ENCODE measurements at regions not wholly inside any gene's neighbourhood (a gene's known extent, or its start where the extent isn't known, plus 50 kb on each side); places are given as distances from the start of the nearest gene placed in this dataset.
A peak's percentile ranks its signal among the peaks of the same experiment; 100 is the strongest.

DNA sequence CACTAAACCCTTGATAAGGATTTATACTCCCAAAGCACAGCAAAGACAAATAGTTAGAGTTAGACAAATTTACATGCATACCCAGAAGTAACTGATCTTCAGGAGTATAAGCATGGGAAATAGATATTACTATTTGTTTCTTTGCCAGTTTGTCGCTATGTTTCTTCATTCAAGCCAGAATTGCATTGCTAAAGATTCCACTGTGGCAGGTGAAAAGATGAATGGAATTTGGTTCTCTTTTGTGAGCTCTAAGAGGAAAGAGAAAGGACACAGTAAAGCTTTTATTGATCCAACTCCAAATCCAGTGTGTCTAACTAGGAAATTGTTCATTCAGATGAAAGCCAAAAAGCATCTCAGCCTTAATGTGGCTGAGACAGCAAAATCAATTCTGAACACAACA lies 292.3 kb upstream of the SPRY2 start:
- Mint-ChIP-seq H3K36me3 (ENCODE audit: insufficient read depth, unreplicated experiment) (no peaks in the 10 kb centered on the region), H3K4me1 (ENCODE audit: insufficient read depth, unreplicated experiment) (peaks cover 16% of the 10 kb centered on the region), H3K4me3 (ENCODE audit: unreplicated experiment) (no peak overlapping the region), H3K27ac (ENCODE audit: low read depth, unreplicated experiment) (no peak overlapping the region), H3K27me3 (ENCODE audit: insufficient read depth, unreplicated experiment) (no peaks in the 10 kb centered on the region), H3K9me3 (ENCODE audit: unreplicated experiment) (no peaks in the 10 kb centered on the region)
- no peak for DNase-seq (ENCODE audit: unreplicated experiment)
- TF ChIP-seq CTCF (IDR thresholded peaks at IDR 0.05; ENCODE audit: unreplicated experiment), result no peak
- ChIA-PET CTCF (interaction anchor here (0.6 to 1.2 kb wide), 3 partner anchors 170 to 290 kb away, joined by 3 to 5 read pairs (median 3); no protein-coding TSS in a partner anchor), POLR2A (no interaction called here)
- no TSS peak for BruUV-seq (replicated peaks)
- intact Hi-C loops (cut with micrococcal nuclease), result no loop called here

GRCh38 chr13:80630685-80631121 lies 289.8 kb upstream of the SPRY2 start:
- BruUV-seq (replicated peaks), result no TSS peak
- intact Hi-C loops (cut with micrococcal nuclease), result loop anchor here (1.0 kb wide), 1 partner anchor 287 kb away; no protein-coding TSS in a partner anchor
- Mint-ChIP-seq H3K27ac (ENCODE audit: low read depth, unreplicated experiment) (peak overlapping the region; percentile 61), H3K9me3 (ENCODE audit: unreplicated experiment) (no peaks in the 10 kb centered on the region), H3K4me1 (ENCODE audit: insufficient read depth, unreplicated experiment) (peaks cover 16% of the 10 kb centered on the region), H3K36me3 (ENCODE audit: insufficient read depth, unreplicated experiment) (no peaks in the 10 kb centered on the region), H3K4me3 (ENCODE audit: unreplicated experiment) (no peak overlapping the region), H3K27me3 (ENCODE audit: insufficient read depth, unreplicated experiment) (no peaks in the 10 kb centered on the region)
- TF ChIP-seq CTCF (IDR thresholded peaks at IDR 0.05; ENCODE audit: unreplicated experiment), result no peak
- ChIA-PET CTCF (interaction anchor here (0.6 to 2.7 kb wide), 16 partner anchors 9 to 1207 kb away, joined by 3 to 22 read pairs (median 3); no protein-coding TSS in a partner anchor), POLR2A (interaction anchor here (1.2 to 1.9 kb wide), 2 partner anchors 157 to 288 kb away, joined by 5 to 16 read pairs; partner anchors contain the start of gene SPRY2)
- DNase-seq (ENCODE audit: unreplicated experiment), result peak; percentile 81

DNA sequence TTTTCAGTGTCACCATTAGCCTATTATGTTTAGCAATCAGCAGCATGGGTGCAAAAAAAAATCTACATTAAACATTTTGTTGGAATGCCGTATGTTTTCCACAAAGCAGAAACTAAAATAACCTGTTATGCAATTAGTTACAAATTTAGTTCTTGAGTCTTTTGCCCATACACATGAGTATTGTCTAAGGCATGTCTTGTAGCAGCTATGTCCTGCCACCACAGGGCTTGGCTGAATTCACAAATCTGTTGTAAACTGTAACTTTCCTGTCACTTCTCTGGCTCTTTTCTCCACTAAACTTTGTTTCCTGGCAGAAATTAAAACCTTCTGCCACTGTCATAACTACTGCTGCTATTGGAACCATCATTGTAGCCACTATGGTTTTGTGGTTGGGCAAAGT lies 277.9 kb upstream of the SPRY2 start:
- no peak for TF ChIP-seq CTCF (IDR thresholded peaks at IDR 0.05; ENCODE audit: unreplicated experiment)

DNA sequence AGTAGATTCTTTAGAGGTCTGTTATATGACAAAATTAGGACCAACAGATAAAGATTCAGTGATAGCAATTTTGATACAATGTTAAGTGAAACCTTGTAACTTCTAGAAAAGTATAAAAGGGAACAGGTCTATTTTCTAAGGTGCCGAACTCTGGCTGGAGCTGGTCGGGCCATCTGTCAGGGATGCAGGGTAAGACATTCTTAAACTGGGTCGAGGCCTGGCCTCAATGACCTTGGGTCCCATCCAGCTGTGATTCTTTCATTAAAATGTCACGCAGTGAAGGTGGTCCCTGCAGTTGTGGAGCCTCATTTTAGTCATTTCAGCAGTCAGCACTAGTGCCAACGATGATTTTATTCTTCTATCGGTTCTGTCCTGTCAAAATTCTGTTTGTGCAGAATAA lies 271.9 kb upstream of the SPRY2 start:
- Mint-ChIP-seq H3K4me1 (ENCODE audit: insufficient read depth, unreplicated experiment) (peaks cover 5% of the 10 kb centered on the region), H3K4me3 (ENCODE audit: unreplicated experiment) (no peak overlapping the region), H3K9me3 (ENCODE audit: unreplicated experiment) (peaks cover 5% of the 10 kb centered on the region), H3K27ac (ENCODE audit: low read depth, unreplicated experiment) (no peak overlapping the region), H3K36me3 (ENCODE audit: insufficient read depth, unreplicated experiment) (no peaks in the 10 kb centered on the region), H3K27me3 (ENCODE audit: insufficient read depth, unreplicated experiment) (no peaks in the 10 kb centered on the region)
- no peak for DNase-seq (ENCODE audit: unreplicated experiment)
- no peak for TF ChIP-seq CTCF (IDR thresholded peaks at IDR 0.05; ENCODE audit: unreplicated experiment)
- CTCF ChIA-PET, result no interaction called here
- no TSS peak for BruUV-seq (replicated peaks)
- intact Hi-C loops (cut with micrococcal nuclease), result no loop called here
- POLR2A ChIA-PET, result interaction anchor here (1.2 kb wide), 1 partner anchor 13 kb away, joined by 3 read pairs; no protein-coding TSS in a partner anchor

More for the DNA sequence above, 277.9 kb upstream of the SPRY2 start:
- Mint-ChIP-seq H3K27ac (ENCODE audit: low read depth, unreplicated experiment) (no peak overlapping the region), H3K4me3 (ENCODE audit: unreplicated experiment) (no peak overlapping the region), H3K27me3 (ENCODE audit: insufficient read depth, unreplicated experiment) (no peaks in the 10 kb centered on the region), H3K9me3 (ENCODE audit: unreplicated experiment) (peaks cover 5% of the 10 kb centered on the region), H3K36me3 (ENCODE audit: insufficient read depth, unreplicated experiment) (no peaks in the 10 kb centered on the region), H3K4me1 (ENCODE audit: insufficient read depth, unreplicated experiment) (peaks cover 5% of the 10 kb centered on the region)
- intact Hi-C loops (cut with micrococcal nuclease), result no loop called here
- POLR2A ChIA-PET, result no interaction called here
- DNase-seq (ENCODE audit: unreplicated experiment), result no peak
- BruUV-seq (replicated peaks), result no TSS peak
- CTCF ChIA-PET, result interaction anchor here (1.0 kb wide), 1 partner anchor 13 kb away, joined by 3 read pairs; no protein-coding TSS in a partner anchor
